SHP77 (cell line): ENCODE measurements at regions not wholly inside any gene's neighbourhood (a gene's known extent, or its start where the extent isn't known, plus 50 kb on each side); places are given as distances from the start of the nearest gene placed in this dataset.
A peak's percentile ranks its signal among the peaks of the same experiment; 100 is the strongest.
"Not testable (repeated sequence)": the region's sequence is repeated elsewhere in the genome, so short reads cannot be mapped to it uniquely, and the experiment has no call there.

Experiments
- DNase-seq, 2 experiments: peaks; one replicate each; lab custom pipeline; 2025; lab: John Stamatoyannopoulos, UW

DNA sequence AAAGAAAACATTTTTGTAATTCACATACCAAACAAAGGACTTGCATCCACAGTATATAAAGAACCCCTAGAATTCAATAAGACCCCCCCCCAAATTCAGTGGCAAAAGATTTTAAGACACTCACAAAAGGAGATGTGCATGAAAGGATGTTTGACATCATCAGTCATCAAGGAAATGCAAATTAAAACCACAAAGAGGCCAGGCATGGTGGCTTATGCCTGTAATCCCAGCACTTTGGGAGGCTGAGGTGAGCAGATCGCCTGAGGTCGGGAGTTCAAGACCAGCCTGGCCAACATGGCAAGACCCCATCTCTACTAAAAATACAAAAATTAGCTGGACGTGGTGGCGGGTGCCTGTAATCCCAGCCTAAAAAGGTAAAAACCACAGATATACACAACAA lies 61.3 kb downstream of the AIPL1 start:
- DNase-seq = not testable (repeated sequence)

DNA sequence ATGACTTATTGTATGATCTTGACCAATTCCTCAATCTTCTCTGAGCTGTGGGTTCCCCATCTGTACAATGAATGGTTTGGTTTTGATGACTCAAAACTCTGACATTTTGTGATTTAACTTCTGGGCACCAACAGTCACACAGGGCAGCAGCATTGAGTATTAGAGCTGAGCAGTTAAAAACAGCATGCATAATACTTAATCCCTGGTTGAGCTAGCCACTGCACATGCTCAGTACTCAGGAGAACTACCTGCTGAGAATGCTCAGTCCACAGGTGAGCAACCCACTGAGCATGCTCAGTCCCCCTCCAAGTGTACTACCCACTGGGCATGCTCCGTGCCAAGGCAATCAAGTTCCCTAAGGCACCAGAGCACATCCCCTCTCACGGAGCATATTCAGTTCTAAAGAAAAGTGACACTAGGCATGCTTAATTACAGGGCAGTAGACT lies 68.7 kb downstream of the AIPL1 start:
- no peak for DNase-seq

DNA sequence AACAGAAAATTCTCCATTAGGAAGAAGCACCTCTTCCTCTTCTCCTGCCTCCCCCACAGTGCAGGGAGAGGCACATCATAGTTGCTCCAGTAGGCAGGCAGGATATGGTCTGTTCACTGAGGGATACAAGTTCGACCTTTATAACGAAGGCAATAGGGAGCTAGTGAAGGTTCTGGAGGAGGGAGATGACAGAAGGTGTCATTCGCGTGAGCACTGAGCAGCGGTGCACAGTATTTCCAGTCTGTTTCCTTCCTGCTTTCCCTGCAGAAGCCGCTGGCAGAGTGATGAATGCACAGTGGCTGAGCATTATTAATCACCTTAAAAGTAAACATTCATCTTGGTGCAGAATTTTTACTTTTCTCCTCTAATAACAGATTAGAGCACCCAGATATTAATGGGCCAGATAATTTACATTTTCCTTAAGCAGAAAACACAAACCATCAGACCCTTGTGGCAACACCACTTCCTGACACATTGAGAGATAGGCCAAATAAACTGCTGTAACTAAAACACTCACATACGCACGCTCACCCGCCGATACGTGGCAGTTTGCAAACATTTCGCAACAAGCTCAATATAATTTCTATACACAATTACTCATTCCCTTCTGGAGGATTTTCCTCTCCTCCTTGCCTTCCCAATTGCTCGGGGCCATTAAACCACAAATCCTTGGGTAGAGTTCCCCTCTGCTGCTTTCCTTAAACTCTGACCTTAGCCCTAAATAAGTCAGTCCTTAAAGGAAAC lies 69.5 kb downstream of the AIPL1 start:
- DNase-seq = no peak

DNA sequence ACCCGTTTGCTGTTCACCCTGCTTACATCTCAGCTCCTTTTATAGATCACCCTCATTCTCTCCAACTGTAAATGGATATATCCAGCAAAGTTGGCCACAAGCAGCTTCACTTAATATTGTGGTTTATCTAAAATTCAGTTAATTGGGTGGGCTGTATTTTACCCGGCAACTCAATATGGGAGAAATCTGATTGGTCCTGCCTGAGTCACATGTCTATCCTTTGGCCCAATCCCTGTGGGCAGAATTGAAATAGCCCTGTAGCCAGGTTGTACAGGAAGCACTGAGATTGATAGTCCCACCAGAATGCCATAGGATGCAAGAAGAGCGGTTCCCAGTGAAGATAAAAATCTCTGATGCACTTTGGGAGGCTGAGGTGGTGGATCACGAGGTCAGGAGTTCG lies 73.2 kb downstream of the AIPL1 start:
- DNase-seq = no peak

DNA sequence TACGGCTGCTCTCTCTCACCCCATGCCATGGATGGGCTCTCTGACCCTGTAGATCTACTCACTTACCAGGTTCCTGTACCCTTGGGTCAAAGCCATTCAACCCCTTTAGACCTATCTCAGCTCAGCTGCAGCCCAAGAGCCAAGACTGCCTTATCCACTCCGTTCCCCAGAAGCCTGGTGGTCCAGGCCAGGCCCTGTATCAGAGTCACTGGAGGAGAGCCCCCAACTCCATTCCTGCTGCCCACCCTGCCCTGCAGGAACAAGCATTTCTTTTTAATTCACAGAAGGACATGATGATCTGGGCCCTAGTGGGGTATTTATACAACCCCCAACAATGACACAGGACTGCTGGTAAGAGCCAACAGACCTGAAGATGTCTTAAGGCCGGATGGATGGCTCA lies 76.8 kb downstream of the AIPL1 start:
- DNase-seq = no peak

DNA sequence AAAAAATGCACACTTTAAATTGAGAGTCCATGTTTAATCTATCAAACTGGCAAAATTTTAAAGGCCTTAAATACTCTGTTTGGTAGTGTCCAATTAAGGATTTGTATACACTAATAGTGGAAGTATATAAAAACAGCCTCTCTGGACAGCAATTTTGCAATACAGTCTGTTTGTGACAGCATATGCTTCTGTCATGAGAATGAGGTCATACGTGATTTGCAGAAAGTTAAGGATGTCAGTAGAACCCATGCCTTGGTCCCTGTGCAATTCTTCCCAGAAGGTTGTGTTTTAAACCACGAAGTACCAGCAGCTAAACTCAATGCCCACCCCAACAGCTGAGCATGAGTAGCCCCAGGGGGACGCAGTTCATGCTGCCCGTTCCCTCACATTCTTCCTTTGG lies 78.4 kb downstream of the AIPL1 start:
- no peak for DNase-seq

DNA sequence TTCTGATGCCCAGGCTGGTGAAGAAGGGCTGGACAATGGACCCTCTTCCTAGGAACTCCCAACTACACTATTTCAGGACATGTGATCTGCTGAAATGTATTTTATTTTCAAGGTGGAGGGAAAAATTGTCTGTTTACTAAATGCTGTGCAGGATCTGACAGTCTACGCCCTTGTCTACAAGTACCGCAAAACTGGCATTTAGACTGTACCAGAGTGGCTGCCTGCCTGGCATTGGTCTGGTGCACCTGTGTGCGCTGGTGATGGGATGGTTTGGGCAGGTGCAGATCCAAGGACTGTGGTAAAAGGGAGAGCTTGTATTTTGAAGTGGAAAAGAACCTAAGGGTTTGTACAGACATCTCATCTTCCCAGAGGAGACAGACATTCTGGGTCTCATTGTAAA lies 79.7 kb downstream of the AIPL1 start:
- DNase-seq = no peak

DNA sequence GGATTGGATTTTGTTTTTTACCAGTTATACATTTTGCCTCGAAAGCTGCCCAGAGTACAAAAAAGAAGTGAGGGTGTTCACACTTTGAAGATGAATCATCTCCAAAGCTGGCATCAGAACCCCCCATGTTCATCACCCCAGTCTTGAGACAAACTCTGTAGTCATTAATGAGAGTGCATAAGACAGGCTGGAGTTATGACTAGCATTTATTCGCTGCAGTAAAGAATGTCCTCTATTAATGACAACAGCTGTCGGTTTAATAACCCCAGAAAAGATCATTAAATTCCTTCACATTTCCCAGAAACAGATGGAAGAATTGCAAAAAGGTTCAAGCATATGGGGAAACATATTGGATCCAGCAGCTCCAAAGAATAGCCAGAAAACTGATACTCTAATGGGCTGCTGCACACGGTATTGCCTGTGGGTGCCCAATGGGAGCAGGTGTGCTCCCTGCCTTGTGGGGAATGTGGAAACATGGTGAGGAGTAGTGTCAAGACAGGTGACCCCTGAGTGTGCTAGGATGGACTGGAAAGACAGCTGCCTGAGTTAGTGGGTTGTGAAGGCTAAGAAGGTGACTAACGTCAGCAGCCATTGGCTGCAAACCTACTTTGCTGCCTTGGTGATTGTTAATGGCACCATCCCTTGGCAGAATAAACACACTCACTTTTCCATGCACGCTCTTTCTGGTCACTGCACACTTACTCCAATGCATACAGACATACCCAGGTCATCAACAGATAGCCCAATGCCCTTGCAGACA lies 81.9 kb downstream of the AIPL1 start:
- DNase-seq = no peak

DNA sequence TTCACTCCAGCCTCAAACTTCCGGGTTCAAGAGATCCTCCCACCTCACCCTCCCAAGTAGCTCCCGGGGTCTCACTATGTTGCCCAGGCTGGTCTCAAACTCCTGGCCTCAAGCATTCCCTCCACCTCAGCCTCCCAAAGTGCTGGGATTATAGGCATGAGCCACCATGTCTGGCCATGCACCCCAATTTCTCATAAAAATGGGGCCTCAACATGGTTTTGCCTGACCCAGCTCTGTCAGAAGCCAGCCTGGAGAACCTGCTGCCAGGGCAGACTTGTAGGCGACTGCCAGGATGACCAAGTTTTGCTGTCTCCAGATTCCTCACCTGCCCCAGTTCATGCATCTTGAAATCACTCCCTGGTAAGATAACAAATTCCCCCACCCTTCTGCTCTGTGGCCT lies 82.9 kb downstream of the AIPL1 start:
- no peak for DNase-seq

DNA sequence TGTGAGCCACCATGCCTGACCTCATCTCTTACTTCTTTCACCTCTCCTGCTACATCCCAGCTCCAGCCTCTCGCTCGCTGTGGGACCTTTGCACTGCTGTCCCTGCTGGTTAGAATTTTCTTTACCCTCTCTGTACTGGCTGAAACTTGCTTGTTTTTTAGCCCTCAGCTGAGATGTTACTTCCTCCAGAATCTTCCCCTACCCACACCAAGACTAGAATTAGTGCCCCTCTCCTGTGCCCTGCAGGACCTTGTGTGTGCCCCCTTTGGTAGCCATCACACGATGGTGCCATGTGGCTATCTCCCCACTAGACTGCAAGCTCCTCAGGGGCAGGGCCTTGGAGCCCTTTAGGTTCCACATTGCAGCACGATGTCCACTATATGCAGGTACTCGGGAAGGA lies 84.1 kb downstream of the AIPL1 start:
- DNase-seq = no peak

DNA sequence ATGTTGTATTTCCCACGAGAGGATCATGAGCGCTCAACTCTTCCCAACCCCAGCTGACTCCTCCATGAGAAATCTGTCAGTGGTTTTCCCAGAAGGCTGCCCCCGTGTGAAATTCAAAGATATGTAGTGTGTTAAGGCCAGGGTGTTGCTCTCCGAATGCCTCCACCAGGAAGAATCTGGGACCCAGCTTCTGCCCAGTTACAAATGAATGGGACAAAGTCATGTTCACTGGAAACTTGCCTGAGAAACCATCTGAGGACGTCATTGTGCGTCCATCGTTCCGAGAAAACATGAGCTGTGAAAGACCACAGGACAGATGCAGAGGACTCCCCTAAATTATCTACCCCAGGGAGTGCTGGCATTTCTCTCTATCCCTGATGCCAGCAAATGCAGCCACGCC lies 86.0 kb downstream of the AIPL1 start:
- DNase-seq = no peak

DNA sequence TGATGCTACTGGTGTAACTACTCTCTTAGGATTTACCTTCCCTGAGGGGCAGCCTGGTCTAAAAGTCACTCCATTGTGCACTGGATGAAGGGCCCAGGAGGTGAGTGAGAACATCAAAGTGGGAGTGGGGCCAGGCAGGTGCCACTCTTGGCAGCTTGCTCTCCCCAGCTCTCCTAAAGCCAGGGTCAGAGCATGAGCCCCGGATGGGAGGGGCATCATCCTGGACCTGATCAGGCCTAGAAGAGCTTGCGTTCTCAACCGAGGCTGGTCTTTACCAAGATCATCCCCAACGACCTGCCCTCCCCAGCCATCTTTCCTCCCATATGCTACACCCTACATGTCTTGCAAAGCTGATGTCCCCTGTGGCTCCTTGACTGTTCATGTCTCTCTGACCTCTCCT lies 87.1 kb downstream of the AIPL1 start:
- DNase-seq = no peak

DNA sequence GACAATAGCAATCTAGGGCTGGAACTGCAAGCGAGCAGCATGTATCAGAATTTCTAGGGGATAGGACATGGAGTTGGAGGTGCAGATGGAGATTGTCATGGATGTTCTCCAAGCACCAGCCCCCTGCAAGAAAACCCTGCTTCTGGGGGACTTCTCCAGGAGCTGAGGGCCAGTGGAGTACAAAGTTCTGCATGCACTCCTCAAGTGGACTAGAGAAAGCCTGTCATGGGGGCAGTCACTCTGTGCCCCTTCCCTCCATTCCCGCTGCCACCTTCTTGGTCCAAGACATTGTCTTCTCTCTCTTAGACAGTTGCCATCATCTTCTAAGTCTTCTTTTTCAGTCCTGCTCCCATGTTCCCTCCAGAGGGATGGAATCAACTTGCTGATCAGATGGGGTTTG lies 87.9 kb downstream of the AIPL1 start:
- no peak for DNase-seq

DNA sequence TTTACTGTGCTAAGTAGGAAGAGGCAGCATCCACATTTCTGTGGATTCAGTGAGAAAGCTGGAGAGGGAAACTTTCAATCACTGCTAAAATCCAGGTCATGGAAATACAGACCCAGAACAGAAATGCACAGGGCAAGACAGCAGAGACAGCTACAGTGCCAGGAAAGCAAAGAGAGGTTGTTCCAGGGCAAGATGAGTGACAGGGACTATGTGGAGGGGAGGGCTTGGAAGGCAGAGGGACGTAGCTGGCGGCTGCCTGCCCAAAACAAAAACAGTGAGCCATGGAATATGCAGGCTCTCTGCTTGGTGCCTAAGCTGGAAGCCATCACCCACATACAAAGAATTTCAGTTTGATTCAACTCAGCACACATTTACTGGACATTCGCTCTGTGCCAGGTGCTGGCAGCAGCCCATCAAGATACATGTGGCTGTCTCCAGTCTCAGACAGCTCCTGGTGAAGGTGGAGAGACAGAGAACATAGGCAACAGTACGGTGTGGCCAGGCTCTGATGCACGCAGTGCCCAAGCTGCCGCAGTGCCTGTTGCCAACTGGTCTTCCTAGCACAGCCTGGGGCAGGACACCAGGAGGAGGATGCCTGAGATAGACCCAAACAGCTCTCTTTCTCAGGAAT lies 88.7 kb downstream of the AIPL1 start:
- no peak for DNase-seq

DNA sequence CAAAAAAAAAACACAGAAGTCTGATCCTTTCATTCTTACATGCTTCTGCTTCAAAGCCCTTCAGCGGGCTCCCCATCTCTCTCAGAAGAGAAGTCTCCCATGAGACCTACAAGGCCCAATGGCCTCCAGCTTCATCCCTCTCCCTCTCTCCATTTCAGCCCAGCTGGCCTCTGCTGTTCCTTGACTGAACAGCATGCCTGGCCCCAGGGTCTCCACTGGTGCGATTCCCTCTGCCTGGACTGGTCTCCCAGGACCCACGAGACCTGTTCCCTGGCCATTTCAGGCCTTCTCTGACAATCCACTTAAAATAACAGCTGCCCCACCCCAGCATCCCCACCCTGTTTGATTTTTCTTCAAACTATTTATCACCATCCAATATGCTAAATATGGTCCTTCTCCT lies 91.2 kb downstream of the AIPL1 start:
- no peak for DNase-seq

DNA sequence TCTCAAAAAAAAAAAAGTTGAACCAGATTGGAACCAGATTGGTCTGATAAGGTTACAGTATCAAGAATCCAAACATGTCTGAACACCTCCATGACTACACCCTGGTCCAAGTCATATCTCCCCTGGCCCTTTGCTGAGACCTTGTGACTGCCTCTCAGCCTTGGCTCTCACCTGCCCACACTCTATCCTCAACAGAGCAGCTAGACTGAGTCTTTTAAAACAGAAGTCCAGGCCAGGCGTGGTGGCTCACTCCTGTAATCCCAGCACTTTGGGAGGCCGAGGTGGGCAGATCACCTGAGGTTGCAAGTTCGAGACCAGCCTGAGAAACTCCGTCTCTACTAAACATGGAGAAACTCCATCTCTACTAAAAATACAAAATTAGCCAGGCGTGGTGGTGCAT lies 91.7 kb downstream of the AIPL1 start:
- DNase-seq = no peak

DNA sequence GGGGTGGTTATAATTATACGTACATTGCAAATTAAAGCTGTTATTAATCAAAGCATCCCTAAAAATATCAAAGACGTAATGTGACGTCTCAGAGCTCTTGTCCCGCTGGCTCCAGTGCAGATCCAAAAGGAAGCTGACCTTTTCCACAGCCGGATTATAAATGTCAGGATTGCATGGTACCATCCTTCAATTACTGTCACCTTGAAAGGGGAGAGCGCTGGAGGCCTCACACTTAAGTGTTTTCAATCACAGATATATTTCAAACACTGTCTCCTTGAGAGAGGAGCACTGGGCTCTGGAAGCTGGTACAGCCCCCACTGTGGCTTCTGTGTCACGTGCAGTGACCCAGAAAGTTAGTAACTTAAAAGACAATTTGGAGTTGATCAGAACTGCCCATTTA lies 94.2 kb downstream of the AIPL1 start:
- DNase-seq = no peak

DNA sequence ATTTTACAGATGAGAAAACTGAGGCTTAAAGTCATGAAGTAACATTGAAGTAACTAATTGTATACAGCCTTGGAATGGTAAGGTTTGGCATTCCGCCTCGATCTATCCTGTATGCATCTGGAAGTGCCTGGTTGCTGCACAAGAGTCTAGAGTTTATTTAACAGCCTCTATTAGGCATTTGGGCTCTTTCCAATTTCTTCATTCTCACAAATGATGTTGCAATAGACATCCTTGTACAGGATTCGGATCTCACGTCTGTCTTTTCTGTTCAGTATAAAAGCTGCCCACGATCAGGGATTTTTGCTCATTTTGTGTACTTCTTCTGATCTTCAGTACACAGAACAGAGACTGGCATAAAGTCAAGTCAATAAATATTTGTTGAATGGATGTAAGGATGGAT lies 100.5 kb downstream of the AIPL1 start:
- DNase-seq = no peak

DNA sequence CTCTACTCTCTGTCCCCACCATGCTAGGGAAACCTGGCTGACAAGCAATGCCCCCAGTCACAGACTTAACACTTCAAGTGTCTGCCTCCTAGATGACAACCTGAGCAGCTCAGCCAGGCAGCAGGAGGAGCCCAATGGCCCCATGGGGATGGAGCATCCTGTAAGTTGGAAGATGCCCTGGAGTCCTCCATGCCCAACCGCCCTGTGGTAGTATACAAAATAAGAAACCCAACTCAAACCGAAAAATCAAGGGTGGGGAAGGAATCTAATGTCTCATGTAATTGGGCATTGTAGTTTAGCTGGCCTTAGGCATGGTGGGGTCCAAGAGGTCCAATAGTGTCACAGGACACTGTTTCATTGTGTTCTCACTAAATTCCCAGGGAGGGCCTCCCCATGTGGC lies 104.0 kb downstream of the AIPL1 start:
- DNase-seq = no peak

DNA sequence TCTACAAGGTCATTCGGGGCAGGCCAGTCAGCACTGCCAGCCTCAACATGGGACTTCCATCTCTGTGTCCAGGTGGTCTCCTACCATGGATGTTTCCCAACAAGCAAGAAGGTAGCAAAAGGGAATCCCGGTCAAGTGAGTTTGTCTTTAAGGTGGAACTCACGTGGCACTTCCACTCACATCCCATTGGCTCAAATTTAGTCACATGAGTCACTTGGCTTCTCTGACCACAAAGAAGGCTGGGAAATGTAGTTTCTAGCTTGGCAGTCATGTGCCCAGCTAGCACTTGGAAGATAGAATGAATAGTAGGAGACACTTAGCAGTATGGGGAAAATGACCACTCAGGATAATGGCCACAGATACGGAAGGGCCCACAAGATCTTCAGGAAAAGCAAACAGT lies 106.6 kb downstream of the AIPL1 start:
- DNase-seq = no peak

DNA sequence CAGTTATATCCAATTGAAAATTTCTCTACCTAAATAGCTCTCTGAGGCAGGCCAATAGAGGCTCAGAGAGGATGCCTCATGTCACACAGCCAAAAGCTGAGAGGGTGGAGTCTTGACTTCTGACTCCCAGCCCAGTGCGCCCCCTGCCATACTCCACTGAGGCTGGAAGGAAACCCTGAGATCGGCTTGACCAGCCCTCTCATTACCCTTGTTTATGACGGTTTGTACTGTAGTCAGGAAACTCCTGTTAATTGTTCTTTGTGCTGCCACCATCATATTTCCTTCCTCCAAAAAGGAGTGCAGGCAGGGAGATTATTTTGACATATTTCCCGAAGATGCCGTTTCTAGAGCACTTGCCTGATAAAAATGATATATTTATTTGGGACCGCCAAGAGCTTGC lies 107.9 kb downstream of the AIPL1 start:
- DNase-seq = peak in 1 of 2 experiments; percentile 6

DNA sequence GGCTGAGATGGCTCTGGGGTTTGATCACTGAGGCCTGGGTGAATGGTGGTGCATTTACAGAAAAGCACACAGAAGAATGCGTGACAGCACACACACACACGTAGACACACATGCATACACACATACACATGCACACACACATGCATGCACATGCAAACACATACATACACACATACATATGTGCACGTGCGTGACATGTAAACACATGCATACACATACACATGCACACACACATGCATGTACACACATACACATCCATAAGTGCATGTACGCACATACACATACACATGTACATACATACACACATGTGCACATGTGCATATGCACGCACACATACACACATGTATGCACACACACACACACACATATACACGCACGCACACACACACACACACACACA lies 108.4 kb downstream of the AIPL1 start:
- DNase-seq = no peak

DNA sequence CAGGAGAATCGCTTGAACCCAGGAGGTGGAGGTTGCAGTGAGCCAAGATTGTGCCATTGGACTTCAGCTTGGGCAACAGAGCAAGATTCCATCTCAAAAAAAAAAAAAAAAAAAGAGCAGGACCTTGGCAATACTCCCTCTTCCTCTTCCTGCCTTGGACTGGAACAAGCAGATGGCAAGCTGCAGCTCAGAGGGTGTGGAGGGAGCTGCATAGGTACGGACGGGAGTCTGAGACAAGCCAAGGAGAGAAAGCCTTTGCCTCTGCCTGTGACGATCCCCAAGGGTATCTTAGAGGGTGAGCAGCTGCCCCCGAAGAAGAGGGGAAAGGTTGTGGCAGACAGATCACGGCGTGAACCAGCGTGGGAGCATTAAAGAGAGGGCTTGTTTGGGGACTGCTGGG lies 109.2 kb downstream of the AIPL1 start:
- no peak for DNase-seq
